Pancreas (tissue), 10 donors: ENCODE measurements at regions not wholly inside any gene's neighbourhood (a gene's known extent, or its start where the extent isn't known, plus 50 kb on each side); places are given as distances from the start of the nearest gene placed in this dataset.

Experiments
- ATAC-seq, 4 donors: fragments of 200-7000 bp; cut with Tn5 transposase; one replicate each; pipeline versions ENCODE4 v1.8.0 to v1.9.1; 2020; ENCODE audit warnings: mild to moderate bottlenecking in 4 of 4, moderate library complexity in 4 of 4
- DNase-seq, 6 donors: peaks; one replicate each; pipeline ENCODE4 v3.0.0-alpha.2; 2020
- FAIRE-seq: peaks from 2 replicates; lab custom pipeline; 2012; peaks lifted over from hg19 to GRCh38; lab: Jason Lieb, UNC
- H3K27ac ChIP-seq, 4 donors: fragments of 200-600 bp; sonication (generic); 1 replicate in 3 of 4; 2 replicates in 1 of 4; pipeline versions ENCODE4 v1.5.0 to v1.8.0; 2020
- H3K27me3 ChIP-seq, 4 donors: fragments of 200-600 bp; one replicate each; pipeline ENCODE4 v1.8.0; 2021
- H3K36me3 ChIP-seq, 3 donors: fragments of 200-600 bp; sonication (generic) in 1 of 3; one replicate each; pipeline versions ENCODE4 v1.5.0 to v1.8.0; 2020 to 2021
- H3K4me1 ChIP-seq, 3 donors: fragments of 200-600 bp; one replicate each; pipeline ENCODE4 v1.8.0; 2021
- H3K4me3 ChIP-seq, 4 donors: fragments of 200-600 bp; sonication (generic) in 2 of 4; one replicate each; pipeline versions ENCODE4 v1.5.0 to v1.8.0; 2020 to 2021
- H3K9me3 ChIP-seq, 4 donors: fragments of 200-600 bp; one replicate each; pipeline ENCODE4 v1.8.0; 2021
- CTCF ChIP-seq, 4 donors: fragments of 200-600 bp; sonication (generic) in 3 of 4; IDR thresholded peaks; one replicate each; pipeline versions ENCODE4 v1.5.0 to v1.8.0; 2021; ENCODE audit warnings: antibody characterized with exemption in 4 of 4
- WGBS, 2 donors: extraction: QIAGEN DNeasy Blood & Tissue Kit; methylation state at CpG; one replicate each; pipeline ENCODE4 v1.1.7; 2013; 5-methylcytosine and 5-hydroxymethylcytosine counted together
- intact Hi-C, 3 donors: fragments of 100-400 bp; cut with DNase I; formaldehyde crosslinking; loops; one replicate each; pipeline versions ENCODE4 v1.11.1 to v1.14.2; 2022
- donor health status: healthy with polysubstance abuse.
- donor health status: DM: no; HTN: no; CAD: no; lungs with moderate emphysema.
- donor health status: DM: no; HTN: no; CAD: no.
- donor health status: control.
- donor health status: control.
- donor health status: Bipolar disorder and iron deficiency.
- donor health status: DM: yes; HTN: yes; CAD: no.
- donor health status: DM: no; HTN: no; CAD: no.
- donor health status: DM: no; HTN: no; CAD: no.
- donor health status: DM: yes; HTN: yes; CAD: no.

- Histone ChIP-seq H3K4me1 (peaks cover 0 to 11% (median 8%) of the 10 kb centered on the region in 3 donors), H3K4me3 (no peak overlapping the region), H3K27ac (no peak overlapping the region), H3K9me3 (no peaks in the 10 kb centered on the region), H3K27me3 (no peaks in the 10 kb centered on the region), H3K36me3 (no peaks in the 10 kb centered on the region)
- peak in 3 of 4 donors; percentile 35 to 51 (median 47) for TF ChIP-seq CTCF (IDR thresholded peaks at IDR 0.05)
- ATAC-seq (peak in 3 of 4 donors; percentile 76 to 92 (median 78)), DNase-seq (peak in 4 of 6 donors; percentile 35 to 71 (median 45)), FAIRE-seq (no peak)
- 56 to 59% methylated on average over 7 of the region's 7 CpGs for WGBS, 2 donors
- intact Hi-C loops, result no loop called here
Observed at GRCh38 chr2:88831792-88832248, 140.3 kb downstream of the RPIA start.

DNA sequence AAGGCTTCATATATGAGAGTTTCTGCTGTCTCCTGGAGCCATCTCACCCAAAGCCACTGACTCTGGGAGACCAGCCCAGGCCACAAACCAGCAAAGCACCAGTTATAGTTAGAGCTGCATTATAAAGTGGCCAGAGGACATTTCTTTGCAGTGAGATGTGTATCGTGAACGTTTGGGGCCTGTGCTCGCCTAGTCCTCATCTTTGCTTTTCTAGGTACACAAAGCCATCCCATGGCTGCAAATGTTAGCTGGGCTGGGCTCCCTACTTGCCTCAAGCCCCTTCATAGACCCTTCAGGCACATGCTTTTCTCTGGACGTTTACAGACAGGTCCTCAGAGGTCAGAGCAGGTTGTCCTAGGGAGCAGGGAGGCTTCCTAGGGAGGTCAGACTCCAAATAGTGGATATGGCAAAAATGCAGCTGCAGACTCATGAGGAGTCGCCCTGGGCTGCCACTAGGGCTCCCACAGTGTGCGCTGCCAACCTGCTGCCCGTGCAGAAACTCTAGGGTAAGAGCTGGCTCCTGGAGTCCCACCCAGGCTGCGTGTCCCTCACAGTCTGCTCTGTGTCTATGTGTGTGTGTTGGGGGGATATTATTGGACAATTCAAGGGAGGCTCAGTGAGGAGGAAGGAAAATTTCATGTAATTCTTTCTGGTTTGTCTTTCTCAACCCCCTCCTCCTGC is 141.0 kb downstream of the RPIA start:
- no peak for FAIRE-seq
- WGBS, 2 donors, result 85 to 88% methylated on average over 8 of the region's 8 CpGs
- ATAC-seq, result no peak
- H3K27ac ChIP-seq, result no peak overlapping the region
- intact Hi-C loops, result no loop called here
- DNase-seq, result no peak
- no peak overlapping the region for H3K4me3 ChIP-seq
- peaks cover 0 to 11% (median 8%) of the 10 kb centered on the region in 3 donors for H3K4me1 ChIP-seq
- H3K27me3 ChIP-seq, result no peaks in the 10 kb centered on the region
- H3K9me3 ChIP-seq, result no peaks in the 10 kb centered on the region
- H3K36me3 ChIP-seq, result no peaks in the 10 kb centered on the region
- no peak for TF ChIP-seq CTCF (IDR thresholded peaks at IDR 0.05)

DNA sequence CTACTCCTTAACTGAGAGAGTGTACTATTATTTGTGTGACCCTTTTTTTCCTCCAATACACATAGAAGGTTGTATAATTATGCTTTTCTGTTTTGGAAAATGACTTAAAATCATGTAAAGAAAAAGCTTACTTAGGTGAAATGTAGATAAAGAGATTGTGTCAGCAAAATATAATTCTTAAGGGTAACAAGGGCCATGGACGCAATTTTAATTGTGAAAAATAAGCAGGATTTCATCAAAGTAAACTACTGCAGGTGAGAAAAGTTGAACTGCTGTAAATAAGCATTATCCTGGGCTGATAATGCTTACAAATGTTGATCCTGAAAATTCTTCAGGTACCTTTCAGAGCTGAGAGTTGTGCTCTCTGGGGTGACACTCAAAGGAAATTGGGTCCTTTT is 141.5 kb downstream of the RPIA start:
- Histone ChIP-seq H3K27me3 (no peaks in the 10 kb centered on the region), H3K9me3 (no peaks in the 10 kb centered on the region), H3K4me1 (peaks cover 0 to 11% (median 8%) of the 10 kb centered on the region in 3 donors), H3K4me3 (no peak overlapping the region), H3K36me3 (no peaks in the 10 kb centered on the region), H3K27ac (no peak overlapping the region)
- intact Hi-C loops, result no loop called here
- DNase-seq, result no peak
- no peak for TF ChIP-seq CTCF (IDR thresholded peaks at IDR 0.05)
- no peak for FAIRE-seq
- ATAC-seq, result no peak
- 91 to 92% methylated on average over 1 of the region's 1 CpG for WGBS, 2 donors

GRCh38 chr2:88834376-88834775 is 142.9 kb downstream of the RPIA start:
- Histone ChIP-seq H3K9me3 (no peaks in the 10 kb centered on the region), H3K4me3 (no peak overlapping the region), H3K27me3 (no peaks in the 10 kb centered on the region), H3K27ac (no peak overlapping the region), H3K36me3 (no peaks in the 10 kb centered on the region), H3K4me1 (peaks cover 0 to 11% (median 8%) of the 10 kb centered on the region in 3 donors)
- FAIRE-seq (no peak), ATAC-seq (no peak), DNase-seq (no peak)
- intact Hi-C loops, result no loop called here
- TF ChIP-seq CTCF (IDR thresholded peaks at IDR 0.05), result no peak

- Histone ChIP-seq H3K27me3 (no peaks in the 10 kb centered on the region), H3K4me3 (no peak overlapping the region), H3K9me3 (no peaks in the 10 kb centered on the region), H3K27ac (no peak overlapping the region), H3K36me3 (no peaks in the 10 kb centered on the region), H3K4me1 (peaks cover 0 to 8% (median 5%) of the 10 kb centered on the region in 3 donors)
- DNase-seq (no peak), ATAC-seq (no peak), FAIRE-seq (no peak)
- intact Hi-C loops, result no loop called here
- no peak for TF ChIP-seq CTCF (IDR thresholded peaks at IDR 0.05)
Observed at GRCh38 chr2:88834866-88835265, 143.4 kb downstream of the RPIA start.
